LNCaP clone FGC (cell line): ENCODE measurements at regions not wholly inside any gene's neighbourhood (a gene's known extent, or its start where the extent isn't known, plus 50 kb on each side); places are given as distances from the start of the nearest gene placed in this dataset.
"Not testable (repeated sequence)": the region's sequence is repeated elsewhere in the genome, so short reads cannot be mapped to it uniquely, and the experiment has no call there.

Experiments used
- DNase-seq: peaks from one replicate; pipeline ENCODE4 v3.0.0-alpha.2; 2011; ENCODE audit warnings: low read depth
- H3K4me3 ChIP-seq: 2 replicates; pipeline ENCODE4 v1.5.1; 2011; ENCODE audit warnings: mild to moderate bottlenecking, low read depth, low read length, control low read depth
- TF ChIP-seq, protein P1 (sequence below): IDR thresholded peaks from 2 replicates; pipeline ENCODE4 v1.5.1; 2012; ENCODE audit warnings: mild to moderate bottlenecking; ENCODE audit not compliant: control insufficient read depth, insufficient read depth; ENCODE audit errors: extremely low read depth

DNA sequence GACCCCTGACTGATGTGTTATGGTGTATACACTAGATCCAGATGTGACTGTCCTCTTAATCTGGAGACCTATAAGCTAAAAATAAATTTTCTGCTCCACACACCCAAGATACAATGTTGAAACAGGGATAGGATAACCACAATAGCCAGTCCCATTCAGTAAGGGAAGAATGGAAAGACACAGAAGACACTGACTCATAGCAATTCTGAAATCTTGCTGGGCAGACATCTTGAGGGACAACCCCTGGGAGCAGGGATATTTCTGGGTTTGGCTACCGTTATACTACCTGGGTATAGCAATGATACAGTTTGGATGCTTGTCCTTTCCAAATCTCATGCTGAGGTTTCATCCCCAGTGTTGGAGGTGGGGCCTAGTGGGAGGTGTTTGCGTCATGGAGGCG, 93.9 kb downstream of the BUD13 start:
- TF ChIP-seq, protein P1, sequence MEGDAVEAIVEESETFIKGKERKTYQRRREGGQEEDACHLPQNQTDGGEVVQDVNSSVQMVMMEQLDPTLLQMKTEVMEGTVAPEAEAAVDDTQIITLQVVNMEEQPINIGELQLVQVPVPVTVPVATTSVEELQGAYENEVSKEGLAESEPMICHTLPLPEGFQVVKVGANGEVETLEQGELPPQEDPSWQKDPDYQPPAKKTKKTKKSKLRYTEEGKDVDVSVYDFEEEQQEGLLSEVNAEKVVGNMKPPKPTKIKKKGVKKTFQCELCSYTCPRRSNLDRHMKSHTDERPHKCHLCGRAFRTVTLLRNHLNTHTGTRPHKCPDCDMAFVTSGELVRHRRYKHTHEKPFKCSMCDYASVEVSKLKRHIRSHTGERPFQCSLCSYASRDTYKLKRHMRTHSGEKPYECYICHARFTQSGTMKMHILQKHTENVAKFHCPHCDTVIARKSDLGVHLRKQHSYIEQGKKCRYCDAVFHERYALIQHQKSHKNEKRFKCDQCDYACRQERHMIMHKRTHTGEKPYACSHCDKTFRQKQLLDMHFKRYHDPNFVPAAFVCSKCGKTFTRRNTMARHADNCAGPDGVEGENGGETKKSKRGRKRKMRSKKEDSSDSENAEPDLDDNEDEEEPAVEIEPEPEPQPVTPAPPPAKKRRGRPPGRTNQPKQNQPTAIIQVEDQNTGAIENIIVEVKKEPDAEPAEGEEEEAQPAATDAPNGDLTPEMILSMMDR = no peak
- no peak overlapping the region for H3K4me3 ChIP-seq
- no peak for DNase-seq

DNA sequence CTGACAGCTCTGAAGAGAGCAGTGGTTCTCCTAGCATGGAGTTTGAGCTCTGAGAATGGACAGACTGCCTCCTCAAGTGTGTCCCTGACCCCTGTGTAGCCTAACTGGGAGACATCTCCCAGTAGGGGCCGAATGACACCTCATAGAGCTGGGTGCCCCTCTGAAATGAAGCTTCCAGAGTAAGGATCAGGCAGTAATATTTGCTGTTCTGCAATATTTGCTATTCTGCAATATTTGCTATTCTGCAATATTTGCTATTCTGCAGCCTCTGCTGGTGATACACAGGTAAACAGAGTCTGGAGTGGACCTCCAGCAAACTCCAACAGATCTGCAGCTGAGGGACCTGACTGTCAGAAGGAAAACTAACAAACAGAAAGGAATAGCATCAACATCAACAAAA, 105.5 kb downstream of the BUD13 start:
- not testable (repeated sequence) for H3K4me3 ChIP-seq, DNase-seq

DNA sequence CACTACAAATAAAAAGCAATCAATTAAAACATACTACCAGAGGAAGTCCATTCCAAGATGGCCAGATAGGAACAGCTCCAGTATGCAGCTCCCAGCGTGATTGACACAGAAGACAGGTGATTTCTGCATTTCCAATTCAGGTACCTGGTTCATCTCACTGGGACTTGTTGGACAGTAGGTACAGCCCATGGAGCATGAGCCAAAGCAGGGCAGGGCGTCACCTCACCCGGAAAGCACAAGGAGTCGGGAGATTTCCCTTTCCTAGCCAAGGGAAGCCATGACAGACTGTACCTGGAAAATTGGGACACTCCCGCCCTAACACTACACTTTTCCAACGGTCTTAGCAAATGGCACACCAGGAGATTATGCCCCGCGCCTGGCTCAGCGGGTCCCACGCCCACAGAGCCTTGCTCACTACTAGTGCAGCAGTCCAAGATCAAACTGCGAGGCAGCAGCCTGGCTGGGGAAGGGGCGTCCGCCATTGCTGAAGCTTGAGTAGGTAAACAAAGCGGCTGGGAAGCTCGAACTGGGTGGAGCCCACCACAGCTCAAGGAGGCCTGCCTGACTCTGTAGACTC, 106.0 kb downstream of the BUD13 start:
- DNase-seq, H3K4me3 ChIP-seq: not testable (repeated sequence)

DNA sequence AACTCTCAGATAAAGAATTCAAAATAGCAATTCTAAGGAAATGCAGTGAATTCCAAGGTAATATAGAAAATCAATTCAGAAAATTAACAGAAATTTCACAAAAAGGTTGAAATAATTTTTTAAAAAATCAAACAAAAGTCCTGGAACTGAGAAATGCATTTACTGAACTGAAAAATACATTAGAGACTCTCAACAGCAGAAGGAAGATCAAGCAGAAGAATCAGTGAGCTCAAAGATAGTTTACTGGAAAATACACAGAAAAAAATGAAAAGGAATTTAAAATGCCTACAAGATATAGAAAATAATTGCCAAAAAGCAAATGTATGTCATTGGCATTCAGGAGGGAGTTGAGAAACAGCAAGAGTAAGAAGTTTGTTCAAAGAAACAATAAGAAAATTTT, 107.3 kb downstream of the BUD13 start:
- TF ChIP-seq, protein P1 = no peak
- no peak for DNase-seq

DNA sequence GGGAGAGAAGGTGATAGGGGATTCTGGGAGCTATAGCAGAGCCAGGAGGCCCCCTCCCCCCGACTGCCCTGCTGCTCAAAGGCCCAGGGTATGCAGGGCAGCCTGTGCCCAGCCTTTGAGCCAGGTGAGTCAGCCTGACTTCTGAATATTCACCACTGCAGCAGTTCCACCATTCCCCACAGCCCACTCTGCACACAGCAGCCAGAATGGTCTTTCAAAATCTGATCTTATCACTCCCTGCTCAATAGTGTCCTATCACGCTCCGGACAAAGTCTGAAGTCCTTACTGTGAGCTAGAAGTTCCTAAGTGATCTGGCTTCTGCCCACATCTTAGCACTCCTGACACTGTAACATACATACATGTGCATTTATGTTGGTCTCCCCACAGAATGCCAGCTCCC, 111.7 kb downstream of the BUD13 start:
- TF ChIP-seq, protein P1 = no peak
- DNase-seq = no peak
- no peak overlapping the region for H3K4me3 ChIP-seq

More for the DNA sequence above, 107.3 kb downstream of the BUD13 start:
- H3K4me3 ChIP-seq = no peak overlapping the region

DNA sequence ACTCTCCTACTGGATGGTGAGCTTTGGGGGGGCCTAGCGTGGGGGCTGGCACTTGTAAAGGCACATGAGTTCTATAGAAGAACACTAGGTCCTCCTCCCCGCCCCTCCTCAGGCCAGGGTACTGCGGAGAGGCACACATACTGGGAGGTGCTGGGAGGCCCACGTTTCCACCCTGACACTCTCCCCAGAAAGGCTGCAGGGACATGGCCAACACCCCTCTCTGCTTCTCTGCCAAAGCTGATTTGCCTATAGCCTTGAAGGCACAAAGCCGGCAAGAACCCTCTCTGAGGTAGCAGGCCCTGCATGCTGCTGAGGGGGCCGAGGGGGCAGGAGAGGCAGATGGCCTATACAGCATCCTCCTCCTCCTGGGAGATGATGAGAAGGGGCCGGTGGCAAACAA, 112.8 kb downstream of the BUD13 start:
- no peak for DNase-seq
- TF ChIP-seq, protein P1 = no peak
- no peak overlapping the region for H3K4me3 ChIP-seq

DNA sequence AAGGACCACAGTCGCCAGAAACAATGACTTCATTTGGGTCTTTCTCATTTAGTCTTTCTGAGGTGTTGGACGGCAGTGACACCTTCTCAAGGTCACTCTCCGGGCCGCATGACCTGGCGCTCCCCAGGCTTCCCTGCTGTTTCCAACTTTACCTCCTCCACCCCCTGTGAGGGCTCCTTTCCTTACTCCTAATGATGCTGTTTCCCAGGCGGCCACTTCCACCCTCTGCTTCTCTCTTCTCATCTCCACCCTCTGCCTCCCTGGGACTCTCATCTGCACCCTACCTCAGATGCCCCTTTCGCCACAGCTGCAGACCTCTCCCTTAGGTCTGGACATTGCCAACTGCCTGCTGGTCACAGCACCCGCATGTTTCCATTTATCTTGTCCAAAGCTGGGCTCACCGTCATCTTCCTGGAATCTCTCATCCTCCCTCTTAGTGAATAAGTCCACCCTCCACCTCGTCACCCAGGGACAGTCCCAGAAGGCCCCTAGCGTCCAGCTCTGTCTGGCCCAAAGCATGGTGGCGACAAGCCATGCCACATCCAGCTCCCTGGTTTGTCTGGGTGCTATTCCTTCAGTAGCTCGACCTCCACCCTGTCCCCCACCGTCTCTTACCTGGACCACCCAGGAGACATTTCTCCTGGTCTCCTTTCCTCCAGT, 113.8 kb downstream of the BUD13 start:
- TF ChIP-seq, protein P1 = no peak
- DNase-seq = no peak
- H3K4me3 ChIP-seq = no peak overlapping the region
